Mucosa of descending colon (tissue), 3 donors: ENCODE measurements at regions not wholly inside any gene's neighbourhood (a gene's known extent, or its start where the extent isn't known, plus 50 kb on each side); places are given as distances from the start of the nearest gene placed in this dataset.

ENCODE experiments used
- ATAC-seq: fragments of 200-7000 bp; cut with Tn5 transposase; one replicate; pipeline ENCODE4 v1.9.1; 2020; ENCODE audit warnings: mild to moderate bottlenecking, moderate library complexity
- DNase-seq, 3 donors: peaks; one replicate each; pipeline ENCODE4 v3.0.0-alpha.2; 2020
- H3K36me3 ChIP-seq: fragments of 200-600 bp; one replicate; pipeline ENCODE4 v1.8.0; 2021; ENCODE audit warnings: low read depth, mild to moderate bottlenecking
- H3K4me1 ChIP-seq: fragments of 200-600 bp; one replicate; pipeline ENCODE4 v1.8.0; 2021; ENCODE audit warnings: low read depth, mild to moderate bottlenecking
- H3K4me3 ChIP-seq: fragments of 200-600 bp; one replicate; pipeline ENCODE4 v1.8.0; 2021; ENCODE audit warnings: mild to moderate bottlenecking
- H3K9me3 ChIP-seq: fragments of 200-600 bp; one replicate; pipeline ENCODE4 v1.8.0; 2021; ENCODE audit warnings: mild to moderate bottlenecking
- CTCF ChIP-seq: fragments of 200-600 bp; IDR thresholded peaks from one replicate; pipeline ENCODE4 v1.8.0; 2022; ENCODE audit warnings: antibody characterized with exemption, mild to moderate bottlenecking
- intact Hi-C, 2 donors: fragments of 100-400 bp; cut with DNase I in 1 of 2; cut with micrococcal nuclease in 1 of 2; formaldehyde crosslinking; loops; one replicate each; pipeline versions ENCODE4 v1.11.0 to v1.11.1; 2022; cut with DNase I, micrococcal nuclease
- donor health status: DM: no; HTN: no; CAD: no; lungs with moderate emphysema.
- donor health status: DM: no; HTN: no; CAD: no.
- donor health status: DM: no; HTN: yes; CAD: no.

GRCh38 chr19:27774827-27775226 is 1438.1 kb downstream of the UQCRFS1 start:
- Histone ChIP-seq H3K36me3 (no peaks in the 10 kb centered on the region), H3K4me3 (no peak overlapping the region), H3K9me3 (peaks cover 70% of the 10 kb centered on the region), H3K4me1 (no peaks in the 10 kb centered on the region)
- ATAC-seq (no peak), DNase-seq (no peak)
- TF ChIP-seq CTCF = no peak
- intact Hi-C loops = no loop called here

DNA sequence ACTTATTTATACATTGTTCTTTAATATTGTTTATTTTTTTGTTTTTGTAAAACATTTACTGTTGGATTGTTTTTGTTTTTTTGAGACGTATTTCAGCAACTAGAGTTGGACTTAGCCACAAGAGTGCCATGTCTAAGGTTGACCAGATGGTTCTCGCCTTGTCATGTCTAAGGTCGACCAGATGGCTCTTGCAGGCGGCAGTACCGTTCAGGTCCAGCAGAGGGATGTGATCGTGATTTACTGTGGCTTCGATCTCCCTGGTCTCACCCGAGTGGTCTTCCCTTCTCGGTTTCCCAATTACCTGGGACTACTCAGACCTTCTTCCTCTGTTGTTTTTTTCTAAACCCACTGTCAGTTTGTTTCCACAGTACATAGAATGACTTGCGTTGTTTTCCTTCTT is 1438.6 kb downstream of the UQCRFS1 start:
- intact Hi-C loops = no loop called here
- no peak for ATAC-seq
- DNase-seq = no peak
- TF ChIP-seq CTCF = no peak
- peaks cover 75% of the 10 kb centered on the region for H3K9me3 ChIP-seq
- no peaks in the 10 kb centered on the region for H3K4me1 ChIP-seq
- H3K36me3 ChIP-seq = no peaks in the 10 kb centered on the region
- no peak overlapping the region for H3K4me3 ChIP-seq

GRCh38 chr19:27773318-27774094 is 1439.4 kb downstream of the UQCRFS1 start:
- no peak for DNase-seq
- Histone ChIP-seq H3K36me3 (no peaks in the 10 kb centered on the region), H3K4me3 (no peak overlapping the region), H3K9me3 (peaks cover 81% of the 10 kb centered on the region), H3K4me1 (no peaks in the 10 kb centered on the region)
- intact Hi-C loops = no loop called here
- TF ChIP-seq CTCF = no peak
- no peak for ATAC-seq

DNA sequence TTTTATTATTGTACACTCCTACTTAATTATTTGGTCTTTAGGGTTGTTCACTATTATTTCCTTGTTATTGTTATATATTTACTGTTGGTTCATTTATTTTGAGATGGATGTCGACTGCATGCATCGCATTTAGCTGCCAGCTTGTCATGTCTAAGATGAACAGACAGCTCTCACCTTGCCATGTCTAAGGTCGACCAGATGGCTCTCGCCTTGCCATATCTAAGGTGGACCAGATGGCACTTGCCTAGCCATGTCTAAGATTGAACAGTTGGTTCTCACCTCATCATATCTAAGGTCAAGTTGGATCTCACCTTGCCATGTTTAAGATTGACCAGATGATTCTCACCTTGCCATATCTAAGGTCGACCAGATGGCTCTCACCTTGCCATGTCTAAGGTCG is 1440.9 kb downstream of the UQCRFS1 start:
- H3K4me3 ChIP-seq = no peak overlapping the region
- intact Hi-C loops = no loop called here
- no peaks in the 10 kb centered on the region for H3K4me1 ChIP-seq
- ATAC-seq (no peak), DNase-seq (no peak)
- no peaks in the 10 kb centered on the region for H3K36me3 ChIP-seq
- no peak for TF ChIP-seq CTCF
- peaks cover 88% of the 10 kb centered on the region for H3K9me3 ChIP-seq

- intact Hi-C loops = no loop called here
- peaks cover 97% of the 10 kb centered on the region for H3K9me3 ChIP-seq
Observed at GRCh38 chr19:27770095-27770494, 1442.9 kb downstream of the UQCRFS1 start.

More at GRCh38 chr19:27770095-27770494, 1442.9 kb downstream of the UQCRFS1 start:
- no peak overlapping the region for H3K4me3 ChIP-seq
- no peak for ATAC-seq
- no peak for TF ChIP-seq CTCF
- H3K36me3 ChIP-seq = no peaks in the 10 kb centered on the region
- no peaks in the 10 kb centered on the region for H3K4me1 ChIP-seq
- DNase-seq = no peak
